ENCODE measurements at regions not wholly inside any gene's neighbourhood (a gene's known extent, or its start where the extent isn't known, plus 50 kb on each side); places are given as distances from the start of the nearest gene placed in this dataset.

DNA sequence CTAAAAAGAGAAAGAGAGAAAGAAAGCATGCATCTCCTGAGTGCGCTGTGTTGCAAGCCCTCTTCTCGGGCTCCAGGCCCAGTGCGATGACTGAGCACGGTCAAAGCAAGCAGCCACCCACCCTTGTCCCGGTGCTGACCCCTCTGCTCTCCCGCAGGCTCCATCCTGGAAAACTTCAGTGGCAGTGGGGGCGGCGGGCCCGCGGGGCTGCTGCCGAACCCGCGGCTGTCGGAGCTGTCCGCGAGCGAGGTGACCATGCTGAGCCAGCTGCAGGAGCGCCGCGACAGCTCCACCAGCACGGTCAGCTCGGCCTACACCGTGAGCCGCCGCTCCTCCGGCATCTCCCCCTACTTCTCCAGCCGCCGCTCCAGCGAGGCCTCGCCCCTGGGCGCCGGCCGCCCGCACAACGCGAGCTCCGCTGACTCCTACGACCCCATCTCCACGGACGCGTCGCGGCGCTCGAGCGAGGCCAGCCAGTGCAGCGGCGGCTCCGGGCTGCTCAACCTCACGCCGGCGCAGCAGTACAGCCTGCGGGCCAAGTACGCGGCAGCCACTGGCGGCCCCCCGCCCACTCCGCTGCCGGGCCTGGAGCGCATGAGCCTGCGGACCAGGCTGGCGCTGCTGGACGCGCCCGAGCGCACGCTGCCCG, 252.5 kb downstream of the GLI2 start (continued):
- no peak for TF ChIP-seq MYNN (CRISPR knock-in tag; IDR thresholded peaks at IDR 0.05; ENCODE audit: low read depth)
- TF ChIP-seq, protein P1, sequence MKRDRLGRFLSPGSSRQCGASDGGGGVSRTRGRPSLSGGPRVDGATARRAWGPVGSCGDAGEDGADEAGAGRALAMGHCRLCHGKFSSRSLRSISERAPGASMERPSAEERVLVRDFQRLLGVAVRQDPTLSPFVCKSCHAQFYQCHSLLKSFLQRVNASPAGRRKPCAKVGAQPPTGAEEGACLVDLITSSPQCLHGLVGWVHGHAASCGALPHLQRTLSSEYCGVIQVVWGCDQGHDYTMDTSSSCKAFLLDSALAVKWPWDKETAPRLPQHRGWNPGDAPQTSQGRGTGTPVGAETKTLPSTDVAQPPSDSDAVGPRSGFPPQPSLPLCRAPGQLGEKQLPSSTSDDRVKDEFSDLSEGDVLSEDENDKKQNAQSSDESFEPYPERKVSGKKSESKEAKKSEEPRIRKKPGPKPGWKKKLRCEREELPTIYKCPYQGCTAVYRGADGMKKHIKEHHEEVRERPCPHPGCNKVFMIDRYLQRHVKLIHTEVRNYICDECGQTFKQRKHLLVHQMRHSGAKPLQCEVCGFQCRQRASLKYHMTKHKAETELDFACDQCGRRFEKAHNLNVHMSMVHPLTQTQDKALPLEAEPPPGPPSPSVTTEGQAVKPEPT (CRISPR knock-in tag; IDR thresholded peaks at IDR 0.05; ENCODE audit: low read depth), result no peak
- TF ChIP-seq, protein P2, sequence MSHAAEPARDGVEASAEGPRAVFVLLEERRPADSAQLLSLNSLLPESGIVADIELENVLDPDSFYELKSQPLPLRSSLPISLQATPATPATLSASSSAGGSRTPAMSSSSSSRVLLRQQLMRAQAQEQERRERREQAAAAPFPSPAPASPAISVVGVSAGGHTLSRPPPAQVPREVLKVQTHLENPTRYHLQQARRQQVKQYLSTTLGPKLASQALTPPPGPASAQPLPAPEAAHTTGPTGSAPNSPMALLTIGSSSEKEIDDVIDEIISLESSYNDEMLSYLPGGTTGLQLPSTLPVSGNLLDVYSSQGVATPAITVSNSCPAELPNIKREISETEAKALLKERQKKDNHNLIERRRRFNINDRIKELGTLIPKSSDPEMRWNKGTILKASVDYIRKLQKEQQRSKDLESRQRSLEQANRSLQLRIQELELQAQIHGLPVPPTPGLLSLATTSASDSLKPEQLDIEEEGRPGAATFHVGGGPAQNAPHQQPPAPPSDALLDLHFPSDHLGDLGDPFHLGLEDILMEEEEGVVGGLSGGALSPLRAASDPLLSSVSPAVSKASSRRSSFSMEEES (CRISPR knock-in tag; IDR thresholded peaks at IDR 0.05), result no peak
- TF ChIP-seq, protein P3, sequence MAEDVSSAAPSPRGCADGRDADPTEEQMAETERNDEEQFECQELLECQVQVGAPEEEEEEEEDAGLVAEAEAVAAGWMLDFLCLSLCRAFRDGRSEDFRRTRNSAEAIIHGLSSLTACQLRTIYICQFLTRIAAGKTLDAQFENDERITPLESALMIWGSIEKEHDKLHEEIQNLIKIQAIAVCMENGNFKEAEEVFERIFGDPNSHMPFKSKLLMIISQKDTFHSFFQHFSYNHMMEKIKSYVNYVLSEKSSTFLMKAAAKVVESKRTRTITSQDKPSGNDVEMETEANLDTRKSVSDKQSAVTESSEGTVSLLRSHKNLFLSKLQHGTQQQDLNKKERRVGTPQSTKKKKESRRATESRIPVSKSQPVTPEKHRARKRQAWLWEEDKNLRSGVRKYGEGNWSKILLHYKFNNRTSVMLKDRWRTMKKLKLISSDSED (CRISPR knock-in tag; IDR thresholded peaks at IDR 0.05), result no peak
- TF ChIP-seq, protein P4, sequence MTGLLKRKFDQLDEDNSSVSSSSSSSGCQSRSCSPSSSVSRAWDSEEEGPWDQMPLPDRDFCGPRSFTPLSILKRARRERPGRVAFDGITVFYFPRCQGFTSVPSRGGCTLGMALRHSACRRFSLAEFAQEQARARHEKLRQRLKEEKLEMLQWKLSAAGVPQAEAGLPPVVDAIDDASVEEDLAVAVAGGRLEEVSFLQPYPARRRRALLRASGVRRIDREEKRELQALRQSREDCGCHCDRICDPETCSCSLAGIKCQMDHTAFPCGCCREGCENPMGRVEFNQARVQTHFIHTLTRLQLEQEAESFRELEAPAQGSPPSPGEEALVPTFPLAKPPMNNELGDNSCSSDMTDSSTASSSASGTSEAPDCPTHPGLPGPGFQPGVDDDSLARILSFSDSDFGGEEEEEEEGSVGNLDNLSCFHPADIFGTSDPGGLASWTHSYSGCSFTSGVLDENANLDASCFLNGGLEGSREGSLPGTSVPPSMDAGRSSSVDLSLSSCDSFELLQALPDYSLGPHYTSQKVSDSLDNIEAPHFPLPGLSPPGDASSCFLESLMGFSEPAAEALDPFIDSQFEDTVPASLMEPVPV (CRISPR knock-in tag; IDR thresholded peaks at IDR 0.05), result no peak
- TF ChIP-seq, protein P5, sequence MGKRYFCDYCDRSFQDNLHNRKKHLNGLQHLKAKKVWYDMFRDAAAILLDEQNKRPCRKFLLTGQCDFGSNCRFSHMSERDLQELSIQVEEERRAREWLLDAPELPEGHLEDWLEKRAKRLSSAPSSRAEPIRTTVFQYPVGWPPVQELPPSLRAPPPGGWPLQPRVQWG (CRISPR knock-in tag; IDR thresholded peaks at IDR 0.05; ENCODE audit: borderline replicate concordance, low read depth), result no peak
- TF ChIP-seq MLLT10 (CRISPR knock-in tag; IDR thresholded peaks at IDR 0.05), result no peak
- TF ChIP-seq, protein P6, sequence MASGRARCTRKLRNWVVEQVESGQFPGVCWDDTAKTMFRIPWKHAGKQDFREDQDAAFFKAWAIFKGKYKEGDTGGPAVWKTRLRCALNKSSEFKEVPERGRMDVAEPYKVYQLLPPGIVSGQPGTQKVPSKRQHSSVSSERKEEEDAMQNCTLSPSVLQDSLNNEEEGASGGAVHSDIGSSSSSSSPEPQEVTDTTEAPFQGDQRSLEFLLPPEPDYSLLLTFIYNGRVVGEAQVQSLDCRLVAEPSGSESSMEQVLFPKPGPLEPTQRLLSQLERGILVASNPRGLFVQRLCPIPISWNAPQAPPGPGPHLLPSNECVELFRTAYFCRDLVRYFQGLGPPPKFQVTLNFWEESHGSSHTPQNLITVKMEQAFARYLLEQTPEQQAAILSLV (CRISPR knock-in tag; IDR thresholded peaks at IDR 0.05; ENCODE audit: borderline replicate concordance), result no peak
- no peak for TF ChIP-seq PLRG1 (conservative IDR thresholded peaks at IDR 0.05)

Measured in HepG2 (cell line).